Astrocyte (in vitro differentiated cells and primary cell): ENCODE measurements at regions not wholly inside any gene's neighbourhood (a gene's known extent, or its start where the extent isn't known, plus 50 kb on each side); places are given as distances from the start of the nearest gene placed in this dataset.
"Not testable (repeated sequence)": the region's sequence is repeated elsewhere in the genome, so short reads cannot be mapped to it uniquely, and the experiment has no call there.

Source experiments
- DNase-seq: peaks from one replicate; pipeline ENCODE4 v3.0.0-alpha.2; 2010; ENCODE audit warnings: low read depth
- FAIRE-seq: peaks from 2 replicates; lab custom pipeline; 2011; peaks lifted over from hg19 to GRCh38; lab: Jason Lieb, UNC
- H2AFZ ChIP-seq: 2 replicates; pipeline ENCODE4 v1.6.0; 2012; ENCODE audit warnings: low read depth, low read length, inconsistent platforms
- H3K27ac ChIP-seq: 2 replicates; pipeline ENCODE4 v1.5.1; 2011; ENCODE audit warnings: low read depth, low read length, inconsistent platforms
- H3K27me3 ChIP-seq: 2 replicates; pipeline ENCODE4 v1.6.0; 2011; ENCODE audit warnings: low read length, inconsistent platforms; ENCODE audit not compliant: insufficient read depth
- H3K36me3 ChIP-seq: 2 replicates; pipeline ENCODE4 v1.5.1; 2011; ENCODE audit warnings: low read length, inconsistent platforms; ENCODE audit not compliant: insufficient read depth
- H3K4me1 ChIP-seq: 2 replicates; pipeline ENCODE4 v1.5.1; 2011; ENCODE audit warnings: low read length, inconsistent platforms; ENCODE audit not compliant: insufficient read depth
- H3K4me2 ChIP-seq: 2 replicates; pipeline ENCODE4 v1.6.0; 2012; ENCODE audit warnings: low read length, inconsistent platforms
- H3K4me3 ChIP-seq: 2 replicates; pipeline ENCODE4 v1.5.1; 2011; ENCODE audit warnings: low read depth, mild to moderate bottlenecking, low read length, inconsistent platforms; ENCODE audit not compliant: insufficient read depth
- H3K79me2 ChIP-seq: 2 replicates; pipeline ENCODE4 v1.6.0; 2012; ENCODE audit warnings: mild to moderate bottlenecking, low read length, inconsistent platforms; ENCODE audit not compliant: insufficient read depth
- H3K9ac ChIP-seq: 2 replicates; pipeline ENCODE4 v1.6.0; 2012; ENCODE audit warnings: mild to moderate bottlenecking, low read length, inconsistent platforms
- H3K9me3 ChIP-seq: 2 replicates; pipeline ENCODE4 v1.5.1; 2012; ENCODE audit warnings: low read depth, mild to moderate bottlenecking, low read length, inconsistent platforms; ENCODE audit not compliant: insufficient read depth
- H4K20me1 ChIP-seq: 2 replicates; pipeline ENCODE4 v1.6.0; 2012; ENCODE audit warnings: low read length, inconsistent platforms; ENCODE audit not compliant: insufficient read depth
- H3K27ac Mint-ChIP-seq: one replicate; pipeline ENCODE4 v1.8.0; 2021; ENCODE audit warnings: mild to moderate bottlenecking, mixed read lengths; ENCODE audit not compliant: unreplicated experiment
- H3K27me3 Mint-ChIP-seq: one replicate; pipeline ENCODE4 v1.8.0; 2021; ENCODE audit warnings: low read depth, mixed read lengths; ENCODE audit not compliant: unreplicated experiment
- H3K36me3 Mint-ChIP-seq: one replicate; pipeline ENCODE4 v1.8.0; 2021; ENCODE audit warnings: low read depth, mixed read lengths; ENCODE audit not compliant: unreplicated experiment
- H3K4me1 Mint-ChIP-seq: one replicate; pipeline ENCODE4 v1.8.0; 2021; ENCODE audit warnings: low read depth, mixed read lengths; ENCODE audit not compliant: unreplicated experiment
- H3K4me3 Mint-ChIP-seq: one replicate; pipeline ENCODE4 v1.8.0; 2021; ENCODE audit warnings: mild to moderate bottlenecking, moderate library complexity, mixed read lengths; ENCODE audit not compliant: unreplicated experiment
- H3K9me3 Mint-ChIP-seq: one replicate; pipeline ENCODE4 v1.8.0; 2021; ENCODE audit warnings: mild to moderate bottlenecking, mixed read lengths; ENCODE audit not compliant: unreplicated experiment
- EZH2 ChIP-seq: IDR thresholded peaks from 2 replicates; pipeline ENCODE4 v1.6.1; 2012; ENCODE audit warnings: mild to moderate bottlenecking, low read length, inconsistent platforms; ENCODE audit not compliant: insufficient read depth
- TF ChIP-seq, protein P1 (sequence below): IDR thresholded peaks from 2 replicates; pipeline ENCODE4 v1.5.1; 2011; ENCODE audit warnings: low read depth, mild to moderate bottlenecking, inconsistent platforms, low read length, moderate library complexity; ENCODE audit not compliant: insufficient read depth

DNA sequence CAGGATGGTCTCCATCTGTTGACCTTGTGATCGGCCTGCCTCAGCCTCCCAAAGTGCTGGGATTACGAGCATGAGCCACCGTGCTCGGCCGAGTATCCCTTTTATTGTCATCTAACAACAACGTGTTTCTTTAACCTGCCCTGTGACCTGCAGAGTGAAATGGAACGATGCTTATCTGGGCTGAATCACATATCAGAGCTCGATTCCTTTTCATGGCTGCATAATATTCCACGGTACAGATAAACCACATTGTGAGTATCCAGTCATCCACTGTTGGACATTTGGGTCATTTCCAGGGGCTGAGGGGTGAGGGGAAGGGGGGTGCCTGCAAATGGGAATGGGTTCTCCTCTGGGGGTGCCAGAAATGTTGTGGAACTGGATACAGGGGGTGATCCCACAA is 260.0 kb downstream of the ASMT start:
- H3K4me3 Mint-ChIP-seq = no peak overlapping the region
- H3K79me2 ChIP-seq = no peaks in the 10 kb centered on the region
- H3K27me3 Mint-ChIP-seq = peaks cover 8% of the 10 kb centered on the region
- DNase-seq (no peak), FAIRE-seq (no peak)
- no peak overlapping the region for H3K27ac ChIP-seq
- H4K20me1 ChIP-seq = no peaks in the 10 kb centered on the region
- H3K4me2 ChIP-seq = no peak overlapping the region
- H3K36me3 ChIP-seq = no peaks in the 10 kb centered on the region
- H3K4me1 Mint-ChIP-seq = peaks cover 5% of the 10 kb centered on the region
- H2AFZ ChIP-seq = no peak overlapping the region
- no peaks in the 10 kb centered on the region for H3K4me1 ChIP-seq
- H3K27me3 ChIP-seq = no peaks in the 10 kb centered on the region
- H3K9ac ChIP-seq = no peak overlapping the region
- no peak overlapping the region for H3K4me3 ChIP-seq
- no peak overlapping the region for H3K27ac Mint-ChIP-seq
- H3K9me3 ChIP-seq = no peaks in the 10 kb centered on the region
- H3K9me3 Mint-ChIP-seq = peaks cover 1% of the 10 kb centered on the region
- H3K36me3 Mint-ChIP-seq = no peaks in the 10 kb centered on the region
- no peak for TF ChIP-seq EZH2

DNA sequence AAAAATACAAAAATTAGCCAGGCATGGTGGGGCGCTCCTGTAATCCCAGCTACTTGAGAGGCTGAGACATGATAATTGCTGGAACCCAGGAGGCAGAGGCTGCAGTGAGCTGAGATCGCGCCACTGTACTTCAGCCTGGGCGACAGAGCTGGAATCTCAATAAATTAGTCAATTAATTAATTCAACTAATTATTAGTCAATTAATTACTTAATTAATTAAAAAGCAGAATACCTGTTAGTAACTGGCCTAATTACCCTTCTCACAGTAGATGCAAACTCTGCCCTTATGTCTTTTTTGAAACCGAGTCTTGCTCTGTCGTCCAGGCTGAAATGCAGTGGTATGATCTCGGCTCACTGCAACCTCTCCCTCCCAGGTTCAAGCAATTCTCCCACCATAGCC is 261.2 kb downstream of the ASMT start:
- TF ChIP-seq, protein P1, sequence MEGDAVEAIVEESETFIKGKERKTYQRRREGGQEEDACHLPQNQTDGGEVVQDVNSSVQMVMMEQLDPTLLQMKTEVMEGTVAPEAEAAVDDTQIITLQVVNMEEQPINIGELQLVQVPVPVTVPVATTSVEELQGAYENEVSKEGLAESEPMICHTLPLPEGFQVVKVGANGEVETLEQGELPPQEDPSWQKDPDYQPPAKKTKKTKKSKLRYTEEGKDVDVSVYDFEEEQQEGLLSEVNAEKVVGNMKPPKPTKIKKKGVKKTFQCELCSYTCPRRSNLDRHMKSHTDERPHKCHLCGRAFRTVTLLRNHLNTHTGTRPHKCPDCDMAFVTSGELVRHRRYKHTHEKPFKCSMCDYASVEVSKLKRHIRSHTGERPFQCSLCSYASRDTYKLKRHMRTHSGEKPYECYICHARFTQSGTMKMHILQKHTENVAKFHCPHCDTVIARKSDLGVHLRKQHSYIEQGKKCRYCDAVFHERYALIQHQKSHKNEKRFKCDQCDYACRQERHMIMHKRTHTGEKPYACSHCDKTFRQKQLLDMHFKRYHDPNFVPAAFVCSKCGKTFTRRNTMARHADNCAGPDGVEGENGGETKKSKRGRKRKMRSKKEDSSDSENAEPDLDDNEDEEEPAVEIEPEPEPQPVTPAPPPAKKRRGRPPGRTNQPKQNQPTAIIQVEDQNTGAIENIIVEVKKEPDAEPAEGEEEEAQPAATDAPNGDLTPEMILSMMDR = no peak
- no peak for TF ChIP-seq EZH2
- H3K27me3 Mint-ChIP-seq = peaks cover 8% of the 10 kb centered on the region
- FAIRE-seq = no peak

DNA sequence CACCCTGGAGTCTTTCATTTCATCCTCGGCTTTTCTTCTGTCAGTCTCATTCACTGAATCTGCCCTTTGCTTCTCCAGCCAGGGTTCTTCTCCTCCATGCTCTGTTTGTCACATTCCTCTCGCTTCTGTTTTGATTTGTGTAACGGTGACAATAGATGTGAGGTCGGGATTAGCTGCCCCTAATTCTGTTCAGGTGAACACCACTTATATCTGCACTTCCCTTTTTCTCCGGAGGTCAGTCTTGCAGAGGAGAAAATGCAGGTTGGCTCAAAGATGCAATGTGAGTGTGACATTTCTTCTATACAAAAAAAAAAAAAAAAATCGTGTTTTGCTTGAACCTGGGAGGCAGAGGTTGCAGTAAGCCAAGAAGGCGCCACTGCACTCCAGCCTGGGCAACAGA is 262.9 kb downstream of the ASMT start:
- Histone ChIP-seq H2AFZ (no peak overlapping the region), H3K36me3 (no peaks in the 10 kb centered on the region), H4K20me1 (no peaks in the 10 kb centered on the region), H3K4me2 (no peak overlapping the region), H3K27me3 (no peaks in the 10 kb centered on the region), H3K9ac (no peak overlapping the region), H3K4me3 (no peak overlapping the region), H3K9me3 (no peaks in the 10 kb centered on the region), H3K79me2 (no peaks in the 10 kb centered on the region), H3K4me1 (no peaks in the 10 kb centered on the region), H3K27ac (no peak overlapping the region)
- Mint-ChIP-seq H3K27me3 (peaks cover 8% of the 10 kb centered on the region), H3K9me3 (peaks cover 3% of the 10 kb centered on the region), H3K4me3 (no peak overlapping the region), H3K36me3 (no peaks in the 10 kb centered on the region), H3K27ac (no peak overlapping the region), H3K4me1 (no peaks in the 10 kb centered on the region)
- FAIRE-seq (no peak), DNase-seq (no peak)
- TF ChIP-seq EZH2 = no peak
- TF ChIP-seq, protein P1 = no peak

More for the DNA sequence above, 261.2 kb downstream of the ASMT start:
- Mint-ChIP-seq H3K4me1 (no peaks in the 10 kb centered on the region), H3K4me3 (no peak overlapping the region), H3K9me3 (peaks cover 3% of the 10 kb centered on the region), H3K27ac (no peak overlapping the region), H3K36me3 (no peaks in the 10 kb centered on the region)
- Histone ChIP-seq H3K4me2 (no peak overlapping the region), H4K20me1 (no peaks in the 10 kb centered on the region), H3K9me3 (no peaks in the 10 kb centered on the region), H3K4me3 (no peak overlapping the region), H3K4me1 (no peaks in the 10 kb centered on the region), H3K9ac (no peak overlapping the region), H3K79me2 (no peaks in the 10 kb centered on the region), H2AFZ (no peak overlapping the region), H3K36me3 (no peaks in the 10 kb centered on the region), H3K27ac (no peak overlapping the region), H3K27me3 (no peaks in the 10 kb centered on the region)
- no peak for DNase-seq

DNA sequence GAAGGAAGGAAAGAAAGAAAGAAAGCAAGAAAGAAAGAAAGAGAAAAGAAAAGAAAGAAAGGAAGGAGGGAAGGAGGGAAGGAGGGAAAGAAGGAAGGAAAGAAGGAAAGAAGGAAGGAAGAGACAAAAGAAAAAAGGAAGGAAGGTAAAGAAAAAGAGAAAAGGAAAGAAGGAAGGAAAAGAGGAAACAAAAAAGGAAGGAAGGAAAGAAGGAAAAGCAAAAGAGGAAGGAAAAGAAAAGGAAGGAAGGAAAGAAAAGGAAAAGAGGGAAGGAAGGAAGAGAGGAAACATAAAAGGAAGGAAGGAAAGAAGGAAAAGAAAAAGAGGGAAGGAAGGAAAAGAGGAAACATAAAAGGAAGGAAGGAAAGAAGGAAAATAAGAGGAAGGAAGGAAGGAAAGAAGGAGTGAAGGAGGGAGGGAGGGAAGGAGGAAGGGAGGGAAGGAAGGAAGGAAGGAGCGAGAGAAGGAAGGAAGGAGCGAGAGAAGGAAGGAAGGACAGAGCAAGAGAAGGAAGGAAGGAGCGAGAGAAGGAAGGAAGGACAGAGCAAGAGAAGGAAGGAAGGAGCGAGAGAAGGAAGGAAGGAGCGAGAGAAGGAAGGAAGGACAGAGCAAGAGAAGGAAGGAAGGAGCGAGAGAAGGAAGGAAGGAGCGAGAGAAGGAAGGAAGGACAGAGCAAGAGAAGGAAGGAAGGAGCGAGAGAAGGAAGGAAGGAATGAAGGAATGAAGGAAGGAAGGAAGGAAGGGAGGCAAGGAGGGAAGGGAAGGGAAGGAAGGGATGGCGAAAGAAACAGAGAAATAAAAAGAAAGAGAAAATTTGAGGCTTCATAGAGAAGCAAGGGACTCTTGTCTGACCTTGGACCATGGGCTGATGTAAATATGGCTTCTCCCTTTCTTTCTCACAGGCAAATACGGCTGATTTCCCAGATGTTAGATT is 266.3 kb downstream of the ASMT start:
- H3K27me3 Mint-ChIP-seq, H3K27me3 ChIP-seq, H3K36me3 ChIP-seq, H3K27ac ChIP-seq, H3K4me2 ChIP-seq, FAIRE-seq, H4K20me1 ChIP-seq, H3K9me3 ChIP-seq, H3K36me3 Mint-ChIP-seq, H3K4me3 ChIP-seq, DNase-seq, H3K4me1 ChIP-seq, H3K4me3 Mint-ChIP-seq, H3K27ac Mint-ChIP-seq, H3K79me2 ChIP-seq, H2AFZ ChIP-seq, H3K4me1 Mint-ChIP-seq, H3K9ac ChIP-seq: not testable (repeated sequence)
- H3K9me3 Mint-ChIP-seq = peaks cover 22% of the 10 kb centered on the region
